ENCODE measurements at regions not wholly inside any gene's neighbourhood (a gene's known extent, or its start where the extent isn't known, plus 50 kb on each side); places are given as distances from the start of the nearest gene placed in this dataset.

DNA sequence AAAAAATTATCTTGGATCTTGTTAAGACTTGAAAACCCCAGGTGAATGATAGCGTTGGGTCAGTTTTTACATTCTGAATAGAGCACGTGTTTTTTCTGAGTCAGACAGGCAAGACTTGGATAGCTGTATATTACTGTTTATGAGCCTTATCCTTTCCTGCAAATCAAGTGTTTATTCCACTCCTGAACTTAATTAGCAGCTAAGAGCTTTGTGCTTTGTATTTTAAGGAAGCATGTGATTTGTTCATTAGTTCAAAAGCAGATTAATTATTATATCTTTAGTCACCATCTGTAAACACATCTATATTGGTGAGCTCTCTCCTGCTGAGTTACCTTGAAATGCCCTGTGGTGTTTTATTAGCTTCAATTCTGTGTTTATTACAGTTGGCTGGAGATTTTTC lies 98.6 kb upstream of the PRPS1L1 start:
- TF ChIP-seq GATA1 (IDR thresholded peaks at IDR 0.05; ENCODE audit: low read depth, low read length) (no peak), POLR2A (IDR thresholded peaks at IDR 0.05; ENCODE audit: low read length) (no peak)
- no peak for DNase-seq

DNA sequence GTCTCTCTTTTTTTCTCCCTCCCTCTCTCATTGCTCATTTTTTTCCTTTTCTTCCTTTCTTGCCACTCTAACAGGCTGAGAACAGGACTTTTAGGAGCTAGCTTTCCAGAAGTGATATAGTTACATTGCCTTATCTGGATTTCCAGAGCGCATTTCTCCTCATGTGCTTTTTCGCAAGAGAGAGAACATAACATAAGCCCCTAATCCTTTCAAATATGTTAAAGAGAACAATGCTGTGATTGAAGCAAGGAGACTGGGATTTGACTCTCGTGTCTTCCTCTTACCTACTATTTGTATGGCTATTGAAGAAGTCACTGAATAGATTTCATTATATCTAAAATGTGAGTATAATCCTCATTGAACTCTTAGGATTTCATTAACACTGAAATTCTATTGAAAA lies 101.2 kb upstream of the PRPS1L1 start:
- DNase-seq = no peak
- TF ChIP-seq GATA1 (IDR thresholded peaks at IDR 0.05; ENCODE audit: low read depth, low read length) = no peak

DNA sequence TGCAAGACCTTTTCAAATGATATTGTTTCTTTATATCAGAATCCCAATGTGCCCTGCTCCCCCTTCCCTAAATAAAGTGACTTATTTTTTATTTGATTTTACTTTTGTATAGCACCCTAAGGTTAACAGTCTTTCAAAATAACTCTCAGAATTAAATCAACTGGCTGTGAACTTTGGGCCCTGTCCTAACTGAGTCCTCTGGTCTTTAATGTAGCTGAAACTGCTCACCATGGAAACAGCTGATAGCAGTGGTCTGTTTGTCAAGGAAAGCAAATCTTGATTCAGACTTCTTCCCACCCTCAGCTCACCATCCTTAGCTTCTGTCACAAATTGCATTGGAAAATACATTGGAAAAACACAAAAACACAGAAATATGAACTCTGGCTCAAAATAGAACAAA lies 105.2 kb upstream of the PRPS1L1 start:
- no peak for DNase-seq
- TF ChIP-seq GATA1 (IDR thresholded peaks at IDR 0.05; ENCODE audit: low read depth, low read length) (no peak), POLR2A (IDR thresholded peaks at IDR 0.05; ENCODE audit: low read length) (no peak)

DNA sequence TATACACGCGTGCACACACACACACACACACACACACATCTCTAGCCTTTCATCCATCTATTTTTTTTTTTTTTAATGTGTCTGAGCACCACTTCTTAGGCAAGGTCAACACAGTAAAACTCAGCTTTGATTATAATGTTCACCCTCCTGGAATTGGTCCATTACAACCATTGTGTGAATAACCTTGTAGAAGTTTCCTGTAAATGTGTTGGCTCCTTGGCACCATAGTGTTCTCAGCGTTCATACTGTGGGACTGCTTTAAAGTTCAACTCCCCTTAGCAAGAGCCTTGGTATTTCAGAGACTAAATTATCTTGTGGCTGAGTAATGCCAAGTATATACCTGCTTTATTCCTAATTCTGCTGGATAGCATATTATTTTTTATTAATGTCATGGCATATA lies 106.3 kb upstream of the PRPS1L1 start:
- TF ChIP-seq GATA1 (IDR thresholded peaks at IDR 0.05; ENCODE audit: low read depth, low read length) (no peak), POLR2A (IDR thresholded peaks at IDR 0.05; ENCODE audit: low read length) (no peak)
- DNase-seq = no peak

DNA sequence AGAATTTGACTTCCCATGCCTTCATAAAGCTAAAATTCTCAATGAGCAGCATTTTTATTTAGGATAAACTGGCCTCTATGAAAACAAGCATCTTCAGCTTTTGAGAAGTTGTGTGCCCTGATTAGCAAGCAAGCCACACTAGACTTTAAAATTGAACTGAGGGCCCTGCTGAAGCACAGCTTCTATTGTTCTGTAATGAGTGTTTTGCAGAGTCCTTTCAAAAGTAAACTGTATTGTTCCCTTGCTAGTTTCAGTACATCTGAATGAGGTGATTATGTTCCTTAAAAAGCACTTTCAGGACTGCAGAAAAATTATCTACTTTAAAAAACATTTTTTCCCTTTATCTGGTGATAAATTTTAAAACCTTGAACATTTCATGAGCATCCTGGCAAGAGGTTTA lies 113.3 kb upstream of the PRPS1L1 start:
- DNase-seq = no peak
- TF ChIP-seq POLR2A (IDR thresholded peaks at IDR 0.05; ENCODE audit: low read length) (no peak), GATA1 (IDR thresholded peaks at IDR 0.05; ENCODE audit: low read depth, low read length) (no peak)

DNA sequence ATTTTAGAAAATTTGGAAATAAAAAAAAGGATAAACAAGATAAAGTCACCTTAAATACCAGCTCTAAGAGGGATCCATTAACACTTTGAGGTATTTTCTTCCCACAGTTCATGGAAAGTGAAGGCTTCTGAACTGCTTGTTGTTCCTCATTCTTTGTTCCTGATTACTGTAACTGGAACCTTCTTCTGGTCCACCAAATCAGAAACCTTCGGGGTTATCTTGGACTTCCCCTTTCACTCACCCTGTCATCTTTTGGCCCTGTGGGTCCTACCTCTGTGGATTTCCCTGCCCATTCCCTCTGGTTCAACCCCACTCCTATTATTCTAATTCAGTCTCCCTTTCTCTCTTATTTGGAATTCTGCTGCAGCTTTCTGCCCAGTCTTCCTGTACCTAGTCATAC lies 116.5 kb upstream of the PRPS1L1 start:
- no peak for TF ChIP-seq GATA1 (IDR thresholded peaks at IDR 0.05; ENCODE audit: low read depth, low read length)
- TF ChIP-seq POLR2A (IDR thresholded peaks at IDR 0.05; ENCODE audit: low read length) = no peak
- no peak for DNase-seq

DNA sequence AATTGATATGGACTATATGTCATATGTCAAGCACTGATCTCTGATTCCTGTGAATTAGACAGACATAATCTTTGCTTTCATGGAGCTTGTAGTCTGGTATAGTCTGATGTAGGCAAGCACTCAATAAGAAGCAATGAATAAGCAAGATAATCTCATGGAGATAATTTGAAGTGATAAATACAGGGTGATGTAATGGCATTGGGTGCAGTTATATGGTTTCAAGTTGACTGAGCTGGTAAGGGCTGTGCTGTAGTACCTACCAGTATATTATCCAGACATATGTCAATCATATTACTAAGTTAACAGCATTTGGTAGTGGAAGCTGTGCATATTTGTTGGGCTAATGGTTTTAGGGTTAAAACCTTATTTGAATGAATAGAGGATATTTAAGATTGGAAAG lies 117.5 kb upstream of the PRPS1L1 start:
- no peak for DNase-seq
- TF ChIP-seq POLR2A (IDR thresholded peaks at IDR 0.05; ENCODE audit: low read length) = no peak
- no peak for TF ChIP-seq GATA1 (IDR thresholded peaks at IDR 0.05; ENCODE audit: low read depth, low read length)

DNA sequence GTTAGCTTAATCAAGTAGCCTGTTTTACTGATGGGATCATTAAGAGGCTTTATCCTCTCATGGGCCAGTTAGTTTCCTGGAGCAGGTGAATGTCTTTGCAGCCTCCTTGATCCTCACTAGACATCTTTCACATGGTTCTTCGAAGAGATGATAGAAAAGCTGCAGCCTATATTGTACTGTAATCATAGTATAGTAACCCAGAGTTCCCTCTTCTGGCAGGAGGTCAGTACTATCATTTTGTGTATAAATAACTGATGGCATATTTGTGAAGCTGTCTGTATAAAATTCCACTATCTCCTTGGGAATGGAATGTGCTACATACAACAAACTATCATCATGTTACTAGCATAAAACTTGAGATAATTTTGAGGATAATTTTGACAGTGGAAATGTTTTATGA lies 123.8 kb upstream of the PRPS1L1 start:
- TF ChIP-seq POLR2A (IDR thresholded peaks at IDR 0.05; ENCODE audit: low read length) (no peak), GATA1 (IDR thresholded peaks at IDR 0.05; ENCODE audit: low read depth, low read length) (no peak)
- DNase-seq = no peak

DNA sequence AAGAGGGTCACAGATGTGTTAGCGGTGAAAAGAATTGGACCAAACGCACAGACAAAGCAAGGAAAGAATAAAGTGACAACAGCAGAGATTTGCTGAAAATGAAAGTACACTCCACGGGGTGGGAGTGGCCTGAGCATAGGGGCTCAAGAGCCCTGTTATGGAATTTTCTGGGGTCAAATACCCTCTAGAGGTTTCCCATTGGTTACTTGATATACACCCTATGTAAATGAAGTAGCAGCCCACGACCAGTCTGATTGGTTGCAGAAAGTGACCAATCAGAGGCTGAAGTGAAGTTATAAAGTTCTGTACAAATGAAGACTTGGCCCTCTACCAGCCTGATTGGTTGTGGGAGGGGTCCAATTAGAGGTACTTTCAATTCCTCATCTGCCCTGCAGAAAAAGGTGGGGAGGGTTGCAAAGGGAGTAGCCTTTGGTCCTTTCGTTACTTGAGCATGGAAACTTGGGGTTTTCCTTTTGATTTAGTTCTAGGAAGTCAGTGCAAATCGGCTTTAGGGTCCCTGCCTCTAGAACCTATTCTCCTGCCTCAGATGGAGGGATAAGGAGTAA lies 125.6 kb upstream of the PRPS1L1 start:
- TF ChIP-seq POLR2A (IDR thresholded peaks at IDR 0.05; ENCODE audit: low read length) (no peak), GATA1 (IDR thresholded peaks at IDR 0.05; ENCODE audit: low read depth, low read length) (no peak)
- DNase-seq = no peak

DNA sequence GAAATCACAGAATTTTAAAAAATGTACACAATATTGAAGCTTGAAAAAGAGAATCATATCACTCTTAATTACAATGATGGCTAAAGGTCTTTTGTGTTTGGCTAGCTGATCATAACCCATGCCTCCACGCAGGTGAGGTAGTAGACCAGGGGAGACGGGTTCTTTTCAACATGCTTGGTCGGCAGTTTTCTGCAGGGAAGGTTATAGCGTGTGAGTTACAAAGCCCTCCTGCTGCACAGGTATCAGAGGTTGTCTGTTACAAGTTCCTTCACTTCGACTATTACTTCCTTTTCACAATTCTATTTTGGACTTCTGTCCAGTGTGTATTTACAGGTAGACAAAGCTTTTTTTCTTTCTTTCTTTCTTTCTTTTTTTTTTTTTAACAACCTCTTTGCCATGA lies 127.1 kb upstream of the PRPS1L1 start:
- no peak for TF ChIP-seq GATA1 (IDR thresholded peaks at IDR 0.05; ENCODE audit: low read depth, low read length)
- TF ChIP-seq POLR2A (IDR thresholded peaks at IDR 0.05; ENCODE audit: low read length) = no peak

DNA sequence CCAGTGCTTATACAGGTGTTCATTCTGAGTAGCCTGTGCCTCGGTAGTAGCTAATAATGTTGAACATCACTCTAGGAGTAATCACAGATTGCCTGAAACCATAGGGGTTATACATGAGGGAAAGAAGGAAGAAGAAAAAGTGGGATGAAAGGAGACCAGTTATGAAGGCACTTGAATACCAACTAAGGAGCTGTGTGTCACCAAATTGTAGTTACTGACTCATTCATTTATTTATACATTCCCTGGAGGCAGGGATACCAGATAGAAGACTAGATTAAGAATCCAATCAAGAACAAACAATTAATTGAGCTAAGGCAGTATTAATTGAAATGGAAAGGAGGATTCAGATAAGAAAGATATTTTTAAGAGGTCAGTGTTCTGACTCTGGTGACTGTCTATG lies 129.6 kb upstream of the PRPS1L1 start:
- DNase-seq = no peak
- TF ChIP-seq POLR2A (IDR thresholded peaks at IDR 0.05; ENCODE audit: low read length) = no peak
- TF ChIP-seq GATA1 (IDR thresholded peaks at IDR 0.05; ENCODE audit: low read depth, low read length) = no peak

More for the DNA sequence above, 127.1 kb upstream of the PRPS1L1 start:
- DNase-seq = no peak

DNA sequence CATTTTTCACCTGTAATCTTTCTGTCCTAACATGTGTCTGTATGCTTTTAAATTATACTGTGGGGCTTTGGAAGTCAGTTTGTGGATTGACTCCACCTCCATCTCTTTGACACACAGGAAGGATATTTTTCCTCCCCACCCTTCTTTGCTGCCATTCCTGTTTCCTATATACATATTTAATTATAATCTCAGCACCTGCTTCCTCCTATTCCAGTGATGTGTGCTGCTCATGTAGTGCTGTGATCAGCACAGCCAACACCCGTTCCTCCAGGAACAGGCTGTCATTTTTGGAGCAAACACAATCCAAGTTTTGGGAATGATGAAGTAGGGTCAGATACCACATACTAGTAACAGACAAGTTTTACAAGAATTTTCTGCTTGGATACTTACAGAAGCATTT lies 135.0 kb upstream of the PRPS1L1 start:
- no peak for TF ChIP-seq GATA1 (IDR thresholded peaks at IDR 0.05; ENCODE audit: low read depth, low read length)
- TF ChIP-seq POLR2A (IDR thresholded peaks at IDR 0.05; ENCODE audit: low read length) = no peak
- DNase-seq = no peak

DNA sequence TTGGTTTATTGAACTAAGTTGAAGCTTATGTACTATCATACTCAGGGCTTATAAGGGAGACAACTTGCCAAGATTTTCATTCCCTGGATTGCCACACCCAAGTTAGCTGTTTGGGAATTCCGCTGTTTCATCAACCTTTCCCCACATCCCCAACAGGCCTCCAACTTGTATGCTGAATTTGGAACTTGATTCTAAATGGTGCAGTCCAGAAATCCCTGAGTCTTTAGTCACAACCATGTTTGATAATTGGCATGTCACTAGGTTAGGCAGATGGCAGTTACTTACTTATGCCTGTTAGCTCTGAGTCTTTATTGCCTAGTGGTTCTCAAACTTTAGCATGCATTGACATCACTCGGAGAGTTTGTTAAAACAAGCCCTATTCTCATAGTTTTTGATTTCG lies 135.4 kb upstream of the PRPS1L1 start:
- no peak for TF ChIP-seq GATA1 (IDR thresholded peaks at IDR 0.05; ENCODE audit: low read depth, low read length)
- TF ChIP-seq POLR2A (IDR thresholded peaks at IDR 0.05; ENCODE audit: low read length) = no peak
- DNase-seq = no peak

DNA sequence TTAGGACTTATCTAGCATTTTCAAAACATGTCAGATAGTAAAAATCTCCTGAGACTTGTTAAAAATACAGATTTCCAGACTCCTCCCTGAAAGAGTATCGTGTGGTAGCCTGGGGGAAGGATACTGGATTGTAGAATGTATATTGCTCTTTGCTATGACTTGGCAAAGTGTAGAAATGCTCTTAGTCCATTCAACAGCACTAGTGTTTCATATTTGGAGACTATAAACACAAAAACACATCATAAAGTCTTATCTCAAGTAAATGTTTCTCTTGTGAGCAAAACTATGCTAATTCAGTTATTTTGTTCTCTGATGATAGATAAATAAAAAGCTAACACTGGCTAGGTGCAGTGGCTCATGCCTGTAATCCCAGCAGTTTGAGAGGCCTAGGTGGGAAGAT lies 137.5 kb upstream of the PRPS1L1 start:
- no peak for TF ChIP-seq POLR2A (IDR thresholded peaks at IDR 0.05; ENCODE audit: low read length)
- TF ChIP-seq GATA1 (IDR thresholded peaks at IDR 0.05; ENCODE audit: low read depth, low read length) = no peak
- DNase-seq = no peak

DNA sequence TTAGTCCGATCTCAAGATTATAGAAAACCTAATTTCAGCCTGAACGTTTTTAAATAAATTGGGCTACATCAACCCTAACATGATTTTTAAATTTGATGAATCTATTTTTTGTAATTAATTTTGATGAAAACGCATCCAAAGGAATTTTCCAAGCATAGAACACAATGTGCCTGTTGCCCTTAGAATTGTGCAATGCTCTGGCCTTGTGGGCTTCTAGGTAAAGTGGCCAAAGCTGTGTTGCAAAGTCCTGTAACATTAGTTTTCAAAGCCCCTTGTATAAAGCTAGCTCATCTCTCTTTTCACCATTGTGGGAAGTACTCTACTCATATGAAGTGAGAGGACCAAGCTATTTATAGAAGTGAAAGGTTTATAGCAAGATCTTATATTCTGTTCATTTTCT lies 138.4 kb upstream of the PRPS1L1 start:
- TF ChIP-seq POLR2A (IDR thresholded peaks at IDR 0.05; ENCODE audit: low read length) = no peak
- DNase-seq = no peak

DNA sequence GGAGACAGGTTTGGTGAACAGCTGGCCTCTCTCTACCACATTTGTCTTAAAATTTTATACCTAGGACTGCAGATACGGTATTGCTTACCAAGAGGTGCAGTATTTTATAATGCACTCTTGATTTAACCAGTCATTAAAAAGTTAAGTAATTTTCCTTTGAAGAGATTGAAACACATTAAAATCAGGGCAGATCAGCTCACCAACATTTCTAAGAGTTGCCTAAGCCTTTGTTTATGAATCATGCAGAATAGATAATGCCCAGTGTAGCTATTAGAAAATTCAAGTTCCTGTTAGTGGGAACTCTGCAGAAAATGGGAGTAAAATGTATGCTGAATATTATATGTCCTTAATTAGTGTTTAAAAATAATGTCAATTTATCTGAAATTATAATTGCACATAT lies 140.2 kb upstream of the PRPS1L1 start:
- no peak for DNase-seq
- TF ChIP-seq POLR2A (IDR thresholded peaks at IDR 0.05; ENCODE audit: low read length) = no peak

All from erythroblast (primary cell).